Left cardiac atrium (tissue), 4 donors: ENCODE measurements at regions not wholly inside any gene's neighbourhood (a gene's known extent, or its start where the extent isn't known, plus 50 kb on each side); places are given as distances from the start of the nearest gene placed in this dataset.
"Not testable (repeated sequence)": the region's sequence is repeated elsewhere in the genome, so short reads cannot be mapped to it uniquely, and the experiment has no call there.

Source experiments
- ATAC-seq, 2 donors: fragments of 200-7000 bp; cut with Tn5 transposase; one replicate each; pipeline ENCODE4 v1.9.1; 2020; ENCODE audit warnings: mild to moderate bottlenecking in 2 of 2, moderate library complexity in 2 of 2
- DNase-seq: peaks from one replicate; pipeline ENCODE4 v3.0.0-alpha.2; 2020
- intact Hi-C, 2 donors: fragments of 100-400 bp; cut with DNase I; formaldehyde crosslinking; loops; one replicate each; pipeline versions ENCODE4 v1.14.1 to v1.15.1; 2022 to 2023
- donor health status: DM: no; HTN: yes; CAD: no.
- donor health status: DM: no; HTN: yes; CAD: no; lungs with severe emphysema.
- donor health status: DM: yes; HTN: yes; CAD: no.
- donor health status: Dilated cardiomyopathy.

DNA sequence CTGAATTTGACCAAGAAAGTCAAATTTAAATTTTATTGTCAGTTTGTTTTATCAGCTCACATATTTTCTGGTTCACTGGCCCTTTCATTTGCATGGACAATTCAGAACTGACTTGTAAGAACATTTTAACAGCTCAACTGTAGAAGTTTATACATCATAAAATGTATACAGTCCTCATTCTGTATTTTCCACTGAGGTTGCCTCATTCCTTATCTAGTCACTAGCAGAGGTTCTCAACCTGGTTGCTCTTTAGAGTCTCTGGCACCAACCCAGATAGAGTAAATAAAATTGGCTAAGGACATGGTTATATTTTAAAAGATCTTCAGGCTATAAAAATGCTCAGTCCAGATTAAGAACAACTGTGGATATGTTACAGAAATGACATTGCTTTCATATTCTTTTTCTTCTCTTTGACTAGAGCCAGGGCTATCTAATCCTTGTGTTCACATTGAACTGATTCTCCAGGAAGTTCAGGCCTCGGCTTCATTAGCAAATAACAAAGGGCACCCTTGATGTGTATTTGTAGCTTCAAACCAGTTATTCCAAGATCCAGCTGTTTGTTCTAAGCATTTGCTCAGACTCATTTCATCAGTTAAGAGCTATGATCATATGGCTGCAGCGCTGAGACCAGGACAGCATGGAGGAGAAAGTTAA lies 782.5 kb downstream of the ETS1 start:
- intact Hi-C loops = no loop called here
- DNase-seq (no peak), ATAC-seq (no peak)

DNA sequence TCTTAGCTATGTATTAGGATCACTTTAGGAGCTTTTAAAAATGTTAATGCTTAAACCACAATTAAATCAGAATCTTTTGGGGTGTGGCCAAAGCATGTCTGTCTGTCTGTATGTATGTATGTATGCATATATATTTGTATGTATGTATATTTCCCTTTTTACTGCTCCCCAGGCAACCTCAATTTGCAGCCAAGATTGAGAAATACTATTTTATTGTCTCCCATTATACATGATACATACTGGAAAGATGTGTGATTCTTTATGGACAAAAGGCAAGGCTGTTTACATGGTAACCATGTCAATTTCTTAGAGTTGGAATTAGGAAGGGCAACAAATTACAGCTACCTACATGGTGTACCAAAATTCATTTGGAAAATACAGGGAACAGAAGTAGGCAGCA lies 783.6 kb downstream of the ETS1 start:
- ATAC-seq = no peak
- intact Hi-C loops = no loop called here
- no peak for DNase-seq

DNA sequence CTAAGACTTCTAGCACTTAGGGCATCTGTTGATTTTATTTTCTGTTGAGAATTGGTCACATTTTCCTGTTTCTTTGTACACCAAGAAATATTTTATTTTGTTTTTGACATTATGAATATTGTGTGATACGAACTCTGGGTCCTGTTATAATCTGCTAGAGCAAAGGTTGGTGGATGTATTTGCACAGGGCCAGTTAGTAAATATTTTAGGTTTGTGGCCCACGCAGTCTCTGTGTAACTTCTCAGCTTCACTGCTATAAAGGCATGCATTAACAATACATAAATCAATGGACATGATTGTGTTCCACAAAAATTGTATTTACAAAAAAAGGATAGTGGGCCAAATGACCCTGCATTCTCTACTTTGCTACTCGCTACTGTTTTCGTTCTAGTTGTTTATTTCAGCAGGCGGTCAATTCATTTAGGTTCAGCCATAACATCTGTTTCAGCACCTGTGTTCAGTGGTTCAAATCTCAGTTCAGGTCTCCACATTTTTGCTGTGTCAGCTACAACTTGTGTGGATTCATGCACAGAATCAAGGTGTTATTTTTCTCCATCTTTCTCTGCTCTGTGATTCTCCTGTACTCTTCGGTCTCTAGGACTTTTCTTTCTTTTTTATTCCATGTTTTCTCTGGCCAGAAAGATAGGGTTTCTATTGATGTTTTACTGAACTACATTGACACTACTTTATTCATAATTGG lies 786.2 kb downstream of the ETS1 start:
- DNase-seq = no peak
- ATAC-seq = no peak
- intact Hi-C loops = no loop called here

DNA sequence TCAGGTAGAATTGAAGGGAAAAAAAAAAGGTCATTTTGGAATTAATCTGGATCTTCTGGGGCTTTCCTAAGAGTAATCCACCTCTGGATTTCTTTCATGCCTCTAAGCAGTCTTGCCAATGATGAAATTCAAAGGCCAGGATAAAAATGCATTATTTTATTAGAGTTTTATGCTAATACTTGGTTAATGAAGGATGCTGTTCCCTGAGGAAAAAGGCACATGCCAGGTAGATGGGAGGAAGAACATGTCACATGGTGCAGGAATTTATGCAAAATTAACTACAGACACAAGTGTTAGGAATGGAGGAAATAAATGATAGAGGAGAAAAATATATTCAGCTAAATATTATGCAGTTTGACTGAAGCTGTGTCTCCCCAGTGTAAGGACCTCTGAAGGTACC lies 792.0 kb downstream of the ETS1 start:
- intact Hi-C loops = no loop called here
- DNase-seq (no peak), ATAC-seq (no peak)

DNA sequence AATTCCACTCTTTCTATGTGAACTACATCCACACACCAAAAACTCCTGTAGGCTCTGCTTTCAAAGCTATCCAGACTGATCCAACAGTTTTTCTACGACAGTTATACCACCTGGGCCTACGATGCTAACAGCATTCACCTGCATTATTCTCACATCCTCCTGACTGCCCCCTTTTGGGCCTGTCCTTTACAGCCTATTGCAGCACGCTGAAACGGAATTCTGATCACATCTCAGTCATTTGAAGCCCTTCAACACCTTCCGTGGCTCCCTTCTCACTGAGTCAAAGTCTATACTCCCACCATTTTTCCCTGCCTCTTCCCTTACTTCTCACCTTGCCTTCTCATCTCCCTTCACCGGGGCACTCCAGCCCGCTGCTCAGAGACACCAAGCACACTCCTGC lies 791.3 kb upstream of the KIRREL3 start:
- intact Hi-C loops = no loop called here
- ATAC-seq (no peak), DNase-seq (no peak)

DNA sequence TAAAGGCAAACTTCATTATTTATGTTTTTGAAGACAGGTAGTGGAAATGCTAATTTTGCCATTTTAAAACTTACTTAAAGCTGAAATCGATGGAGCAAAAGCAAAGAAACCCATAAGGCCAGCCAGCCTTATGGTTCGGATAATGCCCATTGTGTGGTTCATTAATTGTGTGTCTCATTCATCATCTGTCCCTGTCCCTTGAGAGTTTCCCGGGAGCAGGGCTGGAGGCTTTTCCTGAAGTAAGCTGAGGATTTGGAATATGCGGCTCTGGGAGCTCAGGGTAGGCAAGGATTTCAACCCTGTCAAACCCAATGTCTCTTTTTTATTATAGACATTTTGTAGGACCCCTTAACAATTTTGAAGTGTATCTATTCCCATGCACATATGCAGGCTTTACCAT lies 790.0 kb upstream of the KIRREL3 start:
- DNase-seq = no peak
- no peak for ATAC-seq
- intact Hi-C loops = no loop called here

DNA sequence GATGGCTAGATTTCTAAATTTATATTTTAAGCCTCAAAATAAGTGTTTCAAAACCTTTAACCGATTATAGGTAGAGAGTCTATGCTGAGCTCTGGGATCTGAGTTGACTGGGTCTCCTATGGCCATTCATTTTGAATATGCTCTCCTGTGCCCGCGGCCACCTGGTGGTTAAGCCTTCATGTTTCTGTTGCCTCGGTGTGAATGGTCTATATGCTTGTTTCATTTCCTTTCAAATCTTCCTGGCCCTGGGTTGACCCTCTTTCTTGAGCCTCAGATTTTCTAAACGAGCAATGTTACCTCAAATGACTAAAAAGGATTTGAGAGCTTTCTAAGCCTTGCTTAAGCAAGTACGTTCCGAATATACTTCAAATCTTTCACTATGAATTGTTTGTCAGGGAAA lies 789.4 kb upstream of the KIRREL3 start:
- no peak for DNase-seq
- intact Hi-C loops = no loop called here
- ATAC-seq = no peak

DNA sequence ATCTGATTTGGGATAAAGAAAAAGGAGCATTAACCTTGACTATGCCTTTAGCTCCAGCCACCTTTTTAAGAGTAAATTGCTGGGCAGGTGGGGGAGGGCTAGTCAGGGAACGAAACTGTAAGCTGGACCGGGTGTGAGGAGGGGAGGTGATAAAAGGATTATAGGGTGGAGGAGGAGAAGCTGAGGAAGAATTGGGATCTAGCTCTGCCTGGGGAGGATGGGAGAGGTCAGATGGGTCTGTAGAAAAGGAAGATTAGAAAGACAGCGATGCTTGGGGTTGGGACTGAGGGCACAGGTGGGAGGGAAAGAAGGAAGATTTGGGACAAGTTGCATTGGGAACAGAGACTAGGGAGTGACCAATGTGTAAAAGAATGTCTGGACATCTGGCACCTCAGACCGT lies 772.4 kb upstream of the KIRREL3 start:
- ATAC-seq, DNase-seq, intact Hi-C loops: not testable (repeated sequence)

DNA sequence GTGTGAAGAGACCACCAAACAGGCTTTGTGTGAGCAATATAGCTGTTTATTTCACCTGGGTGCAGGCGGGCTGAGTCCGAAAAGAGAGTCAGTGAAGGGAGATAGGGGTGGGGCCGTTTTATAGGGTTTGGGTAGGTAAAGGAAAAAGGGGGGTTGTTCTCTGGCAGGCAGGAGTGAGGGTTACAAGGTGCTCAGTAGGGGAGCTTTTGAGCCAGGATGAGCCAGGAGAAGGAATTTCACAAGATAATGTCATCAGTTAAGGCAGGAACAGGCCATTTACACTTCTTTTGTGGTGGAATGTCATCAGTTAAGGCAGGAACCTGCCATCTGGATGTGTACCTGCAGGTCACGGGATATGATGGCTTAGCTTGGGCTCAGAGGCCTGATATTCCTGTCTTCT lies 768.4 kb upstream of the KIRREL3 start:
- DNase-seq, intact Hi-C loops, ATAC-seq: not testable (repeated sequence)

DNA sequence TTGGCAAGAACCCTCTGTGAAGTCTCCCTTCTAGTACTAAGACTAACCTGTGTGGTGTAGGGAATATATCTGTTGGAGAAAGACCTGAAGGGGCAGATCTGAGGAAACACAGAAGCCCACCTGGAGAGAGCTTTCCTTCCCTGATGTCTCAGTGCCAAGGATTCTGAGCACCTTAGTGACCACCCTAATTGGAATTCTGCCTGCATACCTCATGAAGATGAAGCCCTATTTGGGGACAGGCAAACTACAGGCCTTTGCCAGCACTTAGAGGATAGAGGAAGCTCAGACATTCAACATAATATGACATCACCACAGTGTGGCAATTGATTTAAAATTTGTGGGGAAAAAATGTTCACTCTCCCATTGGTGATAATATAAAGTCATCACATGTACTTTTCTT lies 766.2 kb upstream of the KIRREL3 start:
- no peak for ATAC-seq
- intact Hi-C loops = no loop called here

DNA sequence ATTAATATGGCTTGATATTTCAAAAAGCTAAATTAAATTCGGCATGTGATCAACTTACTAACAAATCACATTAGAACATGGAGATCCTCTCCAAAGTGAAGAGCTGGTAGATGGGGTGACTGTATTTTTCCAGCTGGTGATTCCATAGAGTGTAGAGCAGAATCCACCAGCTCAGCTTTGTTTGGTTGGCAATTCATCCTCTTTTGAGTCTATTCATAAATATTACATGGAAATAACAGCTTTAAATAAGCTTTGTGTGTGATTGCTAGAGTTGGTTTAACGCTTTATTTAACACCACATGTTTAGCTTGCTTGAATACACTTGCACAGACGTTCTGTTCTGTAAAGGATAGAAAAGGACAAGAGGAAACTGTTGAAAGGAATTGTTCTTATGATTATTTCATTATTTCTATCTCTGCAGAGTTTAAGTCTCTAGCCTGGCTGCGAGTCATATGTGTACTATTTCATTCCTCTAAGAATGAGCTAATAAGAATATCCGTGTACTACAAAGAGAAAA lies 738.3 kb upstream of the KIRREL3 start:
- DNase-seq (no peak), ATAC-seq (no peak)
- intact Hi-C loops = no loop called here

More for the DNA sequence above, 766.2 kb upstream of the KIRREL3 start:
- no peak for DNase-seq

DNA sequence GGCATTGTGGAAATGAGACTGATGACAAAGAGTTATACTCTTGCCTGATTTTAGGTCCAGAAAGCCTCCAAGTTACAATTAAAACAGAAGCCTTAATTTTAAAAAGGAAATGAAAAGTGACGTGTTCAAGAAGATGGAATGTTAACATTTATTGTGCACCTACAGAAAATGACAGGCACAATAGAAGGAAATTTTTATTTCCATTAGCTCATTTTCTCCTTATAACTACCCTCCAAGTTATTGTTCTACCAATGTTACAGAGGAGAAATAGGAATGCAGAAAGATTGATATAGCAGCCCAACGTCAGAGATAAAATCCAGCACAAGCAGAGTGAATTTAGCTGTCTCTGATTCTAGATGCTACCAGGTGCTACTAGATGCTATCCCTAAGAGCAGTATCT lies 736.9 kb upstream of the KIRREL3 start:
- DNase-seq = no peak
- intact Hi-C loops = no loop called here
- no peak for ATAC-seq

DNA sequence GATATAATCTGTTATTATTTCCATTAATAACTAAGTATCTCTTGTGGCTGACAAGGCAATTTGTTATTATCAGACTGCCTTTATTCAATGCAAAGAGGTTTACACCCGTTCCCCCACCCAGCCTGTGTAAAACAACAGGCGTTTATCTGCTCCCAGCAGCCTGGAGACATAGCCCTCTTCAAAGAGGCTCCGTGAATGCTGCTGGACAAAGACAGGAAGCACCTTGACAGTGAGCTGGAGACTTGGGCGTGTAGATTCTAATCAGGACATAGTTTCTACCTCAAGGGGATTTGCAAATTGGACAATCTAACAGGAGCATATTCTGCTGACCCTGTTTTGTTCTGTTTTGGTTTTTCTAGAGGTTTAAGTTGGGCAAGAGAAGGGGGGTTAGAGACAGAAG lies 733.0 kb upstream of the KIRREL3 start:
- intact Hi-C loops = no loop called here
- ATAC-seq (peak; percentile 30 to 49), DNase-seq (peak; percentile 21)

DNA sequence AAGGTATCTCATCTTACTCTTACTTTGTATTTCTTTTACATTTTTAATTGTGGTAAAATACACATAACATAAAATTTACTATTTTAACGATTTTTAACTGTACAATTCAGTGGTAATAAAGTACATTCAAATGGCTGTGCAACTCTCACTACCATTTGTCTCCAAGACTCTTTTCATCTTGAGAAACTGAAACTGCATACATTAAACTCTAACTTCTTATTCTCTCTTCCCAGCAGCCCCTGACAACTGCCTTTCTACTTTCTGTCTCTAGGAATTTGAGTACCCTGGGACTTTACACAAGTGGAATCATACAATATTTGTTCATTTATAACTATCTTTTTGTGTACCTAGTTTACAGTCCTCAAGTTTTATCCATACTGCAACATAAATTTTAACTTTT lies 725.8 kb upstream of the KIRREL3 start:
- ATAC-seq (no peak), DNase-seq (no peak)
- intact Hi-C loops = no loop called here

DNA sequence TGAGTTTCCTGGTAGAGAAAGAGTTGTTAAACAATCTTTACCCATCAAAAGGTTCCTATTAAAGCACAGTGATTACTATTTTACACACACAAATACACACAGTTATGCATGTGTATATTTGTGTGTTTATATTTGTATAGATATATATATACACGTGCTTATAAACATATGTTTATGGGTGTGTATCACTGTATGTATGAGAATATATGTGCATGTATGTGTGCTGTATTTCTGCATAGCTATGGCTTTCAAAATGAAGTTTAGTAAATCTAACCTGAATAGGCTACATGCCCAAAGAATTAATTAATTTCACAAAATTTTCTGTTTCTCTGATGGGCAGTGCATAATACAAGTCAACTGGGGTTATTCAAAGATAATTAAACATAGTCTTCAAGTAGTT lies 723.1 kb upstream of the KIRREL3 start:
- intact Hi-C loops = no loop called here
- DNase-seq (no peak), ATAC-seq (no peak)

DNA sequence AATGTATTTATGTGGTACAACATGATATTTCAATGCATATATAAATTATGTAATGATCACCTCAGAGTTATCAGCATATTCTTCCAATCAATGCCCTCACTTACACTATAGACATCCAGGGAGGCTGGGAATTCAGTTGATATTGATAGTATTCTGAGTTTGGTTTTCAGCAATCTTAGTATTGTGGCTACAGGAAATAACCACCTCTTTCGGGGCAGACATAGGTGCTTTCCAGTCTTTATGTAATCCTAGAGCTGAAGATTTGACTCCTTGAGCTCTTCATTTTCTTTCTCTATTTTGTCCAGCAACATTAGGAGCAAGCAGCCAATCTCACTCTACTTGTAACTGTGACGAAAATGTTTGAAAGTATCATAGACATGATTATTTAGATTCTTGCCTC lies 712.7 kb upstream of the KIRREL3 start:
- intact Hi-C loops = no loop called here
- no peak for ATAC-seq

DNA sequence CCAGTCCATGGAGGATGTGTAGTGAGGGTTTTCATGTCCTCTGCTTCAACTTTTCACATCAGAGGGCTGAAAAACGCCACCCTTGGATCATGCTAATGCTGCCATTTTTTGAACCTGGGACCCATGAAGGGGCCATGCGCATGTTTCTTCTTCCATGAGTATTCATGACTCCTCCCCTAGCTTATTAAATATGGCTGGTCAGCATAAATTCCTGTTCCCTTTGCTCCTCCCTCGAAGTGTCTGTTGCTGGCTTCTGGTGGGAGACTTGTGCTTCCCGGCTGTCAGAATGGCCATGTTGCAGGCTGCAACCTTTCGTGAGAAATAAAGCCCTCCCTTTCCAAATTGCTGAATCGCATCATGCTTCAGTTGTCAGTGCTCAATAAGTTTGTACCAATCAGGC lies 711.2 kb upstream of the KIRREL3 start:
- no peak for DNase-seq
- intact Hi-C loops = no loop called here
- ATAC-seq = no peak

More for the DNA sequence above, 712.7 kb upstream of the KIRREL3 start:
- no peak for DNase-seq

DNA sequence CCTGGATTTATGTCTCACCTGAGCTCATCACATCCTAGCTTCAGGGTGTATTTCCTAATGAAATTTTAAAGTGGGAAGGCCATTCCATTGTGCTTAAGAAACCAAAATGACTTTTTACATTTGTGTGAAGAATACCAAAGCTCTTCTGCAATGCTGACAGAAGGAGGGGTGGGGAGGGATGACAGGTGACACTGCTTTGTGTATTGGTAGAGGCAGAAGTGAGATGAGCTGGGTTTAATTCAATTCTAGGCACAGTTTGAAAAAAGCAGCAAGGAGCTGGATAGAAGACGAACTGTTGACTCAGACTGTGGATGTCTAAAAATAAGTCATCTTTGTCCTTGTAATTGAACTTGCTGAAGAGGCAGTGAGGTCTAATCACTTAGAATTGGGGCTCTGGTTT lies 710.3 kb upstream of the KIRREL3 start:
- DNase-seq = no peak
- intact Hi-C loops = no loop called here
- no peak for ATAC-seq

DNA sequence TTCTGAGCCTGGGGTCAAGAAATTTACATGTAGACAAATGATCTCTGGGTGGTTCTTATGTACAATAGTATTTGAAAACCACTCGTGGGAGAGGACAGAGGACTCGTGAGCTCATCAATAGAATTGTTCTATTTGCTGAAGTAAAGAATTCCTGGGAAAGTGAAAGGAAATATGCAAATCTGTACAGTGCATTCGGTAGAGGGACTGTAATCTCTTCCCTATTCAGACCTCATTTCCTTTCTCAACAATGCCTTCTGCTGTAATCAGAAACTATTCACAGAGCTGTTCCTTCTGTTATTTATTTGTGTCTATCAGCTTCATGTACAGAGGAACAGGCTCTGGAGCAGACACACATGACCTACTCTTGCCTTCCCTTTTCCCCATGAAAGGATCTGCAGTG lies 709.4 kb upstream of the KIRREL3 start:
- no peak for DNase-seq
- no peak for ATAC-seq
- intact Hi-C loops = no loop called here

DNA sequence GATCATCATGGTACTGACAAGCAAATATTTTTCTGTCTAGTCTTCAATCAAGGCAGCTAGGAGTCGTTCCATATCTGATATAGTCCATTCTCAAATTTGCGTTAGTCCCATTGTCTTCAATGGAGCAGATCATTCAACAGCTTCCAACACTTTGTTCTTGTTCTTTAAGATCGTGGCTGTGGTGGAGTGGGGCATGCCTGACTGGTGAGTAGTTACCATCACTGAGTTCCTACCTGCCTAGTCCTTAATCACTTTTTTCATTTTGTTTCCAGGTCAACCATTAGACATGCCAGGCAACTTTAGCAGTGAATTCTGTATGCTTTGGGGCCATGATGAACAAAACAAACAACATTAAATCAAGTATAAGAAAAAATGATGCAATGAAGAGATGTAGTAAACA lies 693.1 kb upstream of the KIRREL3 start:
- intact Hi-C loops = no loop called here
- no peak for ATAC-seq
- no peak for DNase-seq

DNA sequence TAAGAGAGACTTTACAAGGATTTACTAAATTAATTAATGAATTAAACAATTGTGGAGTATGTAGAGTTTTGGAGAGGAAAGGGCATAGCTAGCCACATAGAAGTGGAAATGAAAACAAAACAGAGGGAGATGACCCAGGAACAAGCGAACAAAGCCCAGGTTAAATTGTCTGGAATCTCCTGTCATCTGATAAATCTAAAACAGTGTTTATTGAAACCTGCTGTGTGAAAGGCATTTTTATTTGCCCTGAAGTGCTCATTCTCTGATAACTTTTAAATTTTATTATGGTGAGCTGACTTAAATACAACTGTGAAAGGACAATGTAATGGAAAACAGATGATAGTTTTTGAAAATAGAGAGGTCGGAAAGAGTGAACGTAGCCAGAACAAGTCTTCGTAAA lies 682.8 kb upstream of the KIRREL3 start:
- DNase-seq (no peak), ATAC-seq (no peak)
- intact Hi-C loops = no loop called here
